HG03103 (cell line): ENCODE measurements at regions not wholly inside any gene's neighbourhood (a gene's known extent, or its start where the extent isn't known, plus 50 kb on each side); places are given as distances from the start of the nearest gene placed in this dataset.
"Not testable (repeated sequence)": the region's sequence is repeated elsewhere in the genome, so short reads cannot be mapped to it uniquely, and the experiment has no call there.

Experiments
- ATAC-seq: cut with Tn5 transposase; IDR thresholded peaks from one replicate; pipeline ENCODE4 v1.9.1; 2021; ENCODE audit warnings: low read depth; ENCODE audit not compliant: unreplicated experiment

DNA sequence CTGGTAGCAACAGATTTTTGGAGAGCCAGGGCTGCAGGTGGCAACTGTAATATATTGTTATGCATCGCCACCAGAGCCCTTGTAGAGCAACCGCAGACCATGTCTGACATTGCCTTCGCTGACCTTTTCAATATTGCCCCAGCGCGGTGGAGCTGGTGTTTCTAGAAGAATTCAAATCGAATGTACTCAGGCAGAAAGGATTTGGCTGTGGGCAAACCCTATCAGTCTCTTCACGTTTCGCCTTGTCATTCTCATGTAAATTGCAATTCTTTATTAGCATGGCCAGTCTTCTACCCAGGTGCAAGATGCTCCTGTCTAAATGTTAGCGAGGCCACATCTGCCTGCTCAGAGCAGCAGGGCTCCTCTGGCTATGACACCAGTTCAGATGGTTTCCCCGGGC lies 490.2 kb upstream of the AUTS2 start:
- ATAC-seq = no peak

GRCh38 chr7:69109246-69109645 lies 489.0 kb upstream of the AUTS2 start:
- no peak for ATAC-seq

- no peak for ATAC-seq
Measured at GRCh38 chr7:69109879-69110278, 488.4 kb upstream of the AUTS2 start.

DNA sequence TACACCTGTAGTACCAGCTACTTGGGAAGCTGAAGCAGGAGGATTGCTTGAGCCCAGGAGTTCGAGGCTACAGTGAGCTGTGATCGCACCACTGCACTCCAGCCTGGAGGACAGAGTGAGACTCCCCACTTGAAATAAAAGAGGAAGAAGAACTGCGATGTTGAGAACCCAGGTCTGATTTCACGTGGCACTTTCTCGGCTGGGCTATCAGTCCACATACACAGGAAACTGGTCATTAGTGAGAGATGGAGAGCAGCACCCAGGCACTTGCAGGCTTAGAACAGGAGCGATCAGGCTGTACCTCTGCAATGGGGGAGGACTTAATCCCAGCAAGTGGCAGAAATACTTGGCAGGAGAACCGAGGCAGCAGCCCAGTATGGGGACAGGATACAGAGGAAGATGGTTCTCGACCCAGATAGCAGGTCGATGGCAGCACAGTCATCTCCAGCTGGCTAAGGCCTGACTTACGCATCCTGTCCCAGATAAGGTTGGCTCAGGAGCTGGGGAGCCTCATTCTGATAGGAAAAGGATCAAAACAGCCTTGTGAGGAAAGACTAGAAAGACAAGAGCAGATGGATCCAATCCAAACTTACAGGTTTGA lies 487.7 kb upstream of the AUTS2 start:
- no peak for ATAC-seq

DNA sequence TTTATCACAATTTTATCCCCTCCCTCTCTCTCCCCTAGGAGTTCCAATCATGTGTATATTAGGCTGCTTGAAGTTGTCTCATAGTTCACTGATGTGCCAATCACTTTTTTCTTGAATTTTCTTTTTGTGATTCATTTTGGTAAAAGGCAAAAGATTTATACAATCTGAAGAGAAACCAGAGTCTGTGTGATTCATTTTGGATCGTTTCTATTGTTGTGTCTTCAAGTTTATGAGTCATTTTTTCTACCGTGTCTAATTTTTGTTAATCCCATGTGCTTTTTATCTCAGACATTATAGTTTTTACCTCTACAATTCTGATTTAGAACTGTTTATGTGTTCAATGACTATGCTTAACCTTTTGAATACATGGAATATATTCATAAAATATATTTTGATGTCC lies 483.9 kb upstream of the AUTS2 start:
- no peak for ATAC-seq

GRCh38 chr7:69115788-69116187 lies 482.5 kb upstream of the AUTS2 start:
- ATAC-seq = no peak

DNA sequence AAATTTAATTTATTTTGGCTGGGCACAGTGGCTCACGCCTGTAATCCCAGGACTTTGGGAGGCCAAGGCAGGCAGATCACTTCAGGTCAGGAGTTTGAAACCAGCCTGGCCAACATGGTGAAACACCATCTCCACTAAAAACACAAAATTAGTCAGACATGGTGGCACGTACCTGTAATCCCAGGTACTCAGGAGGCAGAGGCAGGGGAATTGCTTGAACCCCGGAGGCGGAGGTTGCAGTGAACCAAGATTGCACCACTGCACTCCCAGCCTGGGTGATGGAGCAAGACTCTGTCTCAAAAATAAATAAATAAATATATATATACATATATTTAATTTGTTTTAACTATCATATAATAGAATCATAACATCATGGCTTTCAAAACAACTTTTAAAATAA lies 482.1 kb upstream of the AUTS2 start:
- ATAC-seq = not testable (repeated sequence)

DNA sequence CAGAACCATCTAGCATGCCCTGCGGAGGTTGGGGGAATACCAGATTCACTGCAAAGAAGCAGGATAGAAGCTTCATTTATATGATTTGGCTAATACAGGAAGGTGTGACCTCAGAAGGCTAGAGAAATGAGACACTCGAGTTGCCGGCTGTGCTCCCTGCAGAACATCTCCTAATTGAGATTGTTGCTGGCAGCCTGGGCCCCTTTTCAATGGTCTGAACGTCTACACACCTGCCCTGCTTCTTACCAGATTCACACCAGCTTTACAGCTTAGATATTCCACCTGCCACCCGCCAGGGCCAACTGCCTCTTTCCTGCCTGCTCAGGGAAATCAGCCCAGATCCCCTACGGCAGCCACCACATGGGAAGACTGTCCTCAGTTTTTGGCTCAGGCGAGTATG lies 475.3 kb upstream of the AUTS2 start:
- ATAC-seq = no peak

DNA sequence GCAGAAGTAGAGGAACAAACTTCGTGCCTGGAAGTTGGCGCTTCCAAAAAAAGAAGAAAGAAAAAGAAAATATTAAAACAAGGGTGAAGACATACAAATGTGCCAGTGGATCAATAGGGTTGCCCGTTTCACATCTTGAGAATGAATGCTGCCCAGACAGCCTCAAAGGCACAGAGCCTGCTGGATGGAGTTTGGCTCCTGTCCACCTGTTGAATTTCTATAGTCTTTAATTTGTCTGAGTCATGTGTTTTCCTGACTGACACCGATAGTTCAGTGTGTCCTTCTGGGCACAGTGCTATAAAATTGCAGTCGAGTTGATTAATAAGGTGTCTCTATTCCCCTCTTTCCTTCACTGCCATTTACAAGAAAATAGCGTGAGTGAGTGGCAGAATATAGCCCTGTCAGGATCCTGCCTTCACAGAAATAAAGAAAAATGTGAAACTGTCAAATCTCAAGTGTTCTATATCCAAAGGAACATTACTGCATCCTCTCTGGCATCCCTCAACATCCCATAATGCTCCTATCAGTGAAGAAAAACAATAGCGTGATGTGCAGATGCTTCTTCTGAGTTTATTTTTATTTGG lies 471.3 kb upstream of the AUTS2 start:
- no peak for ATAC-seq

- no peak for ATAC-seq
Measured at GRCh38 chr7:69129524-69129923, 468.8 kb upstream of the AUTS2 start.

DNA sequence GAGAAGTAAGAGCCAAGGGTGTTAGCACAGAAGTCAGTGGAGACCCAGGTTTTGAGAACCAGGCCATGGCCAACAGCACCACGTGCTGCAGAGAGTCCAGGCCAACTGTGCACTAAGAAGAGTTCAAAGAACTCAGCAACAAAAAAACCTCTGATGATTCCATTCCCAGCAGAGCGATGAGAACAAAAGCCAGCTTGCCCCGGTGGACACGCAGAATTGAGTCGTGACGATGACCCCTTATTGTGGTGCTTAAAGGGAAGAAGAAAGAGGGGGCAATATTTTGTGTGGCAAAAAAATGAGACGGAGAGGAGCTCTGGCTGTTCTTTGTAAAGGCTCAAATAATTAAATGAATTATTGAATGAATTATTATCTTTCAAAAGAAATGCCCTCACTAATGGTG lies 468.3 kb upstream of the AUTS2 start:
- ATAC-seq = no peak

- no peak for ATAC-seq
Measured at GRCh38 chr7:69130396-69130795, 467.9 kb upstream of the AUTS2 start.

- no peak for ATAC-seq
Measured at GRCh38 chr7:69134316-69134715, 464.0 kb upstream of the AUTS2 start.

GRCh38 chr7:69147631-69148030 lies 450.6 kb upstream of the AUTS2 start:
- ATAC-seq = no peak

GRCh38 chr7:69149804-69150782 lies 448.2 kb upstream of the AUTS2 start:
- no peak for ATAC-seq

GRCh38 chr7:69162326-69162725 lies 435.9 kb upstream of the AUTS2 start:
- no peak for ATAC-seq

DNA sequence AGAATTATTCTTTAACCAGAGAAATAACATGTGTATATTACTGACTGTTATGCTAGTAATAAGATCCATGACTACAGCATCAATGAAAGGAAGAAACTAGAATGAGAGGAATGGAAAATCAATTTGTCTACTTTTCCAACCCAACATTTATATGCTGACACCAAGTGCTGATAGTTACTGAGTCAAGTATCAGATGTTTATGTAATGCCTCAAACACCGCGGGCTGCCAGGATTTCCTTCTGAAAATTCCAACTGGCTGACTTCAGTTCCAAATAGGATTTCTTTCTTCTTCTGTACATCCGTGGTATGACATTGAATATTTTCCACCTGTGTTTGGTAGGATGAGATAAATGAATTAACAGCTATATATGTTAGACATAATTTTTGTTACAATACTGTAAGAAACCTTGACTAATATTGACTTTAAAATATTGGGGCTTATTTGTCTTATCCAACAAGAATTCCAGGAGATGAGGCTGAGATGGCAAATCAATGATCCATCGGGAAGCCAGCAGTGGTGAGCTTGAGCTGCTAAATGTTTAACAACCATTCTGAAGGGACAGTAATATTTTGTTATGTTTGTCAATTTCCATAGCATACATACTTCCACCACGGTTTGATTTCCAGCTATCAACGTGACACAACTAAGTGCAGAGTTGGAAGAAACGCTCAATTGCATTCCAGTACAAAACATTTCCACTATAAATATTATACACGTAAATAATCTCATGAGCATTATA lies 435.2 kb upstream of the AUTS2 start:
- no peak for ATAC-seq

DNA sequence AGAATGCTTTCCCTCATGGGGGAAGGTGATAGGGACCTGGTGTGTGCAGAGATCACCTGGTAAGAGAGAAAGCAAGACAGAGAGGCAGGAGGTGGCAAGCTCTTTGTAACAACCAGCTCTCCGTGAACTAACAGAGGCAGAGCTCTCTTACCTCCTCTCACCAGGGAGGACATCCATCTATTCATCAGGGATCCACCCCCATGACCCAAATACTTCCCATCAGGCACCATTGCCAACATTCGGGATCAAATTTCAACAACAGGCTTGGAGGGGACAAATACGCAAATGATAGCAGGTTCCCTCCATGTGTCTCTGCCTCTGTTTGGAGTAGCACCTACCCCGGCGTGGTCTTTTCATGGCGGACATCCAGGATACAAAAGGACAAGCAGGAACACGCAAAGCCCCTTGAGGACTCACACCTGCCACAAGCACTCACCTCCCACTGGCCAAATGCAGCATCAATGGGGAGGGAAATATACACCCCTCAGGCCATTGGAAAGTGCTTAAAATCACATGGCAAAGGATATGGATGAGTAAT lies 431.2 kb upstream of the AUTS2 start:
- ATAC-seq = no peak

GRCh38 chr7:69169386-69169785 lies 428.9 kb upstream of the AUTS2 start:
- ATAC-seq = no peak

- no peak for ATAC-seq
Measured at GRCh38 chr7:69172357-69173077, 425.8 kb upstream of the AUTS2 start.
